B cell (primary cell): ENCODE measurements at regions not wholly inside any gene's neighbourhood (a gene's known extent, or its start where the extent isn't known, plus 50 kb on each side); places are given as distances from the start of the nearest gene placed in this dataset.

Experiments used
- ATAC-seq: fragments of 200-7000 bp; cut with Tn5 transposase; one replicate; pipeline ENCODE4 v1.10.0; 2021; ENCODE audit warnings: low read depth, mild to moderate bottlenecking, moderate number of reproducible peaks, moderate library complexity
- CTCF ChIA-PET: fragments of 350-600 bp; sonication (Branson Sonifier 250); formaldehyde crosslinking; loops from one replicate; lab custom pipeline; 2021; ENCODE audit warnings: antibody characterized with exemption, inconsistent platforms; lab: Charles Lee
- POLR2A ChIA-PET: fragments of 350-600 bp; sonication (Branson Sonifier 250); formaldehyde crosslinking; loops from one replicate; lab custom pipeline; 2021; ENCODE audit warnings: antibody characterized with exemption; lab: Charles Lee
- DNase-seq: peaks from one replicate; pipeline ENCODE4 v3.0.0; 2013
- H2AFZ ChIP-seq: 2 replicates; pipeline ENCODE4 v1.6.1; 2012; ENCODE audit warnings: mild to moderate bottlenecking, low read depth, low read length; ENCODE audit not compliant: insufficient read depth, poor library complexity, severe bottlenecking
- H3K27ac ChIP-seq, 2 donors: 1 replicate in 1 of 2; 2 replicates in 1 of 2; pipeline ENCODE4 v1.5.1; 2012 to 2013; ENCODE audit warnings: low read length in 2 of 2, mild to moderate bottlenecking in 2 of 2, moderate library complexity in 1 of 2
- H3K27me3 ChIP-seq, 4 experiments: fragments of 200-600 bp in 1 of 4; sonication (generic) in 1 of 4; replicated peaks in 1 of 4; 1 replicate in 2 of 4; 2 replicates in 2 of 4; pipeline versions ENCODE4 v1.6.1 to v1.7.0; 2013 to 2016; ENCODE audit warnings: low read length in 3 of 4, mild to moderate bottlenecking in 2 of 4, mixed read lengths in 1 of 4, moderate library complexity in 1 of 4; ENCODE audit not compliant: insufficient read depth in 4 of 4, control insufficient read depth in 3 of 4; ENCODE audit errors: control extremely low read depth in 1 of 4
- H3K36me3 ChIP-seq, 2 experiments: replicated peaks in 1 of 2; 1 replicate in 1 of 2; 2 replicates in 1 of 2; pipeline versions ENCODE4 v1.6.1 to v1.7.1; 2013; ENCODE audit warnings: low read length in 1 of 2; ENCODE audit not compliant: insufficient read depth in 2 of 2, control insufficient read depth in 1 of 2; ENCODE audit errors: control extremely low read depth in 1 of 2, extremely low read depth in 1 of 2
- H3K4me1 ChIP-seq, 2 donors: fragments of 200-600 bp in 1 of 2; sonication (generic) in 1 of 2; 1 replicate in 1 of 2; 2 replicates in 1 of 2; pipeline versions ENCODE4 v1.5.1 to v1.6.1; 2013 to 2017; ENCODE audit warnings: low read length in 2 of 2; ENCODE audit not compliant: control insufficient read depth in 2 of 2, insufficient read depth in 2 of 2
- H3K4me2 ChIP-seq: replicated peaks from 2 replicates; pipeline ENCODE3; 2012; ENCODE audit warnings: mild to moderate bottlenecking, low read depth, low read length; ENCODE audit not compliant: poor library complexity, severe bottlenecking
- H3K4me3 ChIP-seq, 5 experiments: fragments of 200-600 bp in 1 of 5; sonication (generic) in 1 of 5; 1 replicate in 3 of 5; 2 replicates in 2 of 5; pipeline versions ENCODE4 v1.5.1 to v1.7.0; 2011 to 2016; ENCODE audit warnings: low read length in 4 of 5, mild to moderate bottlenecking in 4 of 5, low read depth in 2 of 5, control low read depth in 1 of 5, moderate library complexity in 1 of 5; ENCODE audit not compliant: insufficient read depth in 1 of 5; ENCODE audit errors: control extremely low read depth in 1 of 5, extremely low read depth in 1 of 5
- H3K79me2 ChIP-seq: fragments of 200-600 bp; sonication (generic); one replicate; pipeline ENCODE4 v1.6.0; 2016; ENCODE audit warnings: low read length; ENCODE audit not compliant: control insufficient read depth, insufficient read depth
- H3K9ac ChIP-seq: fragments of 200-600 bp; sonication (generic); 2 replicates; pipeline ENCODE4 v1.6.1; 2017; ENCODE audit warnings: mild to moderate bottlenecking, low read length, moderate library complexity
- H3K9me3 ChIP-seq, 3 donors: one replicate each; pipeline versions ENCODE4 v1.6.1 to v1.7.1; 2013; ENCODE audit warnings: low read length in 2 of 3; ENCODE audit not compliant: control insufficient read depth in 2 of 3, insufficient read depth in 1 of 3; ENCODE audit errors: control extremely low read depth in 1 of 3
- H4K20me1 ChIP-seq: 2 replicates; pipeline ENCODE4 v1.6.0; 2012; ENCODE audit warnings: mild to moderate bottlenecking, low read length; ENCODE audit not compliant: insufficient read depth, control insufficient read depth, poor library complexity, severe bottlenecking
- H3K27ac Mint-ChIP-seq: one replicate; pipeline ENCODE4 v1.8.0; 2021; ENCODE audit warnings: mixed read lengths
- H3K27me3 Mint-ChIP-seq: one replicate; pipeline ENCODE4 v1.8.0; 2021; ENCODE audit warnings: mixed read lengths
- H3K4me1 Mint-ChIP-seq: one replicate; pipeline ENCODE4 v1.8.0; 2021; ENCODE audit warnings: mixed read lengths
- H3K4me3 Mint-ChIP-seq: one replicate; pipeline ENCODE4 v1.8.0; 2021; ENCODE audit warnings: mixed read lengths
- H3K9me3 Mint-ChIP-seq: one replicate; pipeline ENCODE4 v1.8.0; 2022; ENCODE audit warnings: mixed read lengths; ENCODE audit not compliant: insufficient read depth
- EZH2 ChIP-seq: IDR thresholded peaks from 2 replicates; pipeline ENCODE4 v1.6.1; 2012; ENCODE audit warnings: borderline replicate concordance, low read depth, mild to moderate bottlenecking, moderate library complexity, low read length; ENCODE audit not compliant: insufficient read depth, poor library complexity, severe bottlenecking
- WGBS: methylation state at CpG from one replicate; pipeline ENCODE4 v1.1.5; 2013; ENCODE audit warnings: missing lambda C conversion rate; ENCODE audit not compliant: insufficient coverage; 5-methylcytosine and 5-hydroxymethylcytosine counted together
- intact Hi-C: fragments of 100-400 bp; cut with micrococcal nuclease; formaldehyde crosslinking; loops from one replicate; pipeline ENCODE4 v1.10.0; 2022
- TF ChIP-seq, protein P1 (sequence below): fragments of 200-600 bp; IDR thresholded peaks from one replicate; pipeline ENCODE4 v1.8.0; 2022; ENCODE audit warnings: antibody characterized with exemption, mild to moderate bottlenecking

DNA sequence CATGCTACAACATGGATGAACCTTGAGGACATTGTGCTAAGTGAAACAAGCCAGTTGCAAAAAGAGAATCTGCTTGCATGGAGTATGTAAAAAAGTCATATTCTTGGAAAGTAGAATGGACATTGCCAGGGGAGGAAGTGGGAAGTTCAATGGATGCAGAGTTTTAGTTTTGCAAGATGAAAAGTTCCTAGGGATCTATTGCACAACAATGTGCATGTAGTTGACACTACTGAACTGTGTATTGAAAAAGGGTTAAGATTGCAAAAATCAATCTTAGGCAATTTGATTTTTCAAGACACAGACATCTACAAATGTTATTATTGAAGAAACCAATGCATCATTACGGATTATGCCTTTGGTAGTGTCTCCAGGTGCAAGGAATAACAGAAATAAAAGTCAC is 50.3 kb upstream of the MAGI3 start:
- H3K9me3 ChIP-seq = no peaks in the 10 kb centered on the region
- TF ChIP-seq, protein P1, sequence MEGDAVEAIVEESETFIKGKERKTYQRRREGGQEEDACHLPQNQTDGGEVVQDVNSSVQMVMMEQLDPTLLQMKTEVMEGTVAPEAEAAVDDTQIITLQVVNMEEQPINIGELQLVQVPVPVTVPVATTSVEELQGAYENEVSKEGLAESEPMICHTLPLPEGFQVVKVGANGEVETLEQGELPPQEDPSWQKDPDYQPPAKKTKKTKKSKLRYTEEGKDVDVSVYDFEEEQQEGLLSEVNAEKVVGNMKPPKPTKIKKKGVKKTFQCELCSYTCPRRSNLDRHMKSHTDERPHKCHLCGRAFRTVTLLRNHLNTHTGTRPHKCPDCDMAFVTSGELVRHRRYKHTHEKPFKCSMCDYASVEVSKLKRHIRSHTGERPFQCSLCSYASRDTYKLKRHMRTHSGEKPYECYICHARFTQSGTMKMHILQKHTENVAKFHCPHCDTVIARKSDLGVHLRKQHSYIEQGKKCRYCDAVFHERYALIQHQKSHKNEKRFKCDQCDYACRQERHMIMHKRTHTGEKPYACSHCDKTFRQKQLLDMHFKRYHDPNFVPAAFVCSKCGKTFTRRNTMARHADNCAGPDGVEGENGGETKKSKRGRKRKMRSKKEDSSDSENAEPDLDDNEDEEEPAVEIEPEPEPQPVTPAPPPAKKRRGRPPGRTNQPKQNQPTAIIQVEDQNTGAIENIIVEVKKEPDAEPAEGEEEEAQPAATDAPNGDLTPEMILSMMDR = no peak
- TF ChIP-seq EZH2 = no peak
- peaks cover 19% of the 10 kb centered on the region for H3K27me3 Mint-ChIP-seq
- POLR2A ChIA-PET = no interaction called here
- no peak overlapping the region for H3K4me3 Mint-ChIP-seq
- H3K27me3 ChIP-seq = peaks cover 0 to 3% (median under 1%) of the 10 kb centered on the region in 4 experiments
- no peaks in the 10 kb centered on the region for H3K4me1 ChIP-seq
- no peaks in the 10 kb centered on the region for H3K79me2 ChIP-seq
- no peak overlapping the region for H3K27ac ChIP-seq
- no peaks in the 10 kb centered on the region for H3K36me3 ChIP-seq
- CTCF ChIA-PET = no interaction called here
- DNase-seq (no peak), ATAC-seq (no peak)
- intact Hi-C loops = no loop called here
- no CpG with 5 or more reads among the region's 1 CpG for WGBS
- no peak overlapping the region for H2AFZ ChIP-seq
- H3K4me1 Mint-ChIP-seq = no peaks in the 10 kb centered on the region
- H3K4me2 ChIP-seq = no peak overlapping the region
- peaks cover 3% of the 10 kb centered on the region for H3K9me3 Mint-ChIP-seq
- no peaks in the 10 kb centered on the region for H4K20me1 ChIP-seq
- H3K9ac ChIP-seq = no peak overlapping the region
- H3K4me3 ChIP-seq = no peak overlapping the region
- H3K27ac Mint-ChIP-seq = no peak overlapping the region
